Embryonic facial prominence (tissue), 1 donor: ENCODE measurements at regions not wholly inside any gene's neighbourhood (a gene's known extent, or its start where the extent isn't known, plus 50 kb on each side); places are given as distances from the start of the nearest gene placed in this dataset.
"Not testable (repeated sequence)": the region's sequence is repeated elsewhere in the genome, so short reads cannot be mapped to it uniquely, and the experiment has no call there.

Experiments used
- DNase-seq: peaks from one replicate; pipeline ENCODE4 v3.0.0-alpha.2; 2016; ENCODE audit errors: extremely low spot score

- no peak for DNase-seq
Measured at GRCh38 chr2:19203866-19204265, 154.6 kb downstream of the OSR1 start.

- DNase-seq: no peak
Measured at GRCh38 chr2:19201911-19202462, 156.4 kb downstream of the OSR1 start.

- no peak for DNase-seq
Measured at GRCh38 chr2:19198381-19198780, 160.0 kb downstream of the OSR1 start.

GRCh38 chr2:19195661-19196060, 162.8 kb downstream of the OSR1 start:
- no peak for DNase-seq

- no peak for DNase-seq
Measured at GRCh38 chr2:19189391-19189790, 169.0 kb downstream of the OSR1 start.

GRCh38 chr2:19187323-19188020, 171.0 kb downstream of the OSR1 start:
- no peak for DNase-seq

GRCh38 chr2:19185086-19185485, 173.3 kb downstream of the OSR1 start:
- DNase-seq: no peak

GRCh38 chr2:19178175-19178574, 180.2 kb downstream of the OSR1 start:
- no peak for DNase-seq

- DNase-seq: no peak
Measured at GRCh38 chr2:19176977-19177376, 181.4 kb downstream of the OSR1 start.

- DNase-seq: no peak
Measured at GRCh38 chr2:19176172-19176852, 182.1 kb downstream of the OSR1 start.

- no peak for DNase-seq
Measured at GRCh38 chr2:19174176-19174575, 184.2 kb downstream of the OSR1 start.

GRCh38 chr2:19171409-19171808, 187.0 kb downstream of the OSR1 start:
- DNase-seq: no peak

GRCh38 chr2:19169134-19169768, 189.2 kb downstream of the OSR1 start:
- no peak for DNase-seq

- DNase-seq: not testable (repeated sequence)
Measured at GRCh38 chr2:19164099-19164498, 194.3 kb downstream of the OSR1 start.

- DNase-seq: no peak
Measured at GRCh38 chr2:19158896-19159295, 199.5 kb downstream of the OSR1 start.

GRCh38 chr2:19158211-19158610, 200.2 kb downstream of the OSR1 start:
- no peak for DNase-seq

- no peak for DNase-seq
Measured at GRCh38 chr2:19156646-19157045, 201.8 kb downstream of the OSR1 start.

GRCh38 chr2:19150726-19151125, 207.7 kb downstream of the OSR1 start:
- no peak for DNase-seq

GRCh38 chr2:19146867-19147266, 211.6 kb downstream of the OSR1 start:
- no peak for DNase-seq

GRCh38 chr2:19141234-19142004, 217.0 kb downstream of the OSR1 start:
- no peak for DNase-seq

GRCh38 chr2:19140463-19141208, 217.8 kb downstream of the OSR1 start:
- DNase-seq: no peak
